DOHH2 (cell line): ENCODE measurements at regions not wholly inside any gene's neighbourhood (a gene's known extent, or its start where the extent isn't known, plus 50 kb on each side); places are given as distances from the start of the nearest gene placed in this dataset.

Experiments
- CTCF ChIP-seq: fragments of 200-600 bp; sonication (generic); IDR thresholded peaks from one replicate; pipeline ENCODE4 v1.5.1; 2014; ENCODE audit warnings: antibody characterized with exemption, mild to moderate bottlenecking, low read depth, low read length; ENCODE audit not compliant: poor library complexity, severe bottlenecking
- EZH2phosphoT487 ChIP-seq: fragments of 200-600 bp; sonication (generic); IDR thresholded peaks from 2 replicates; pipeline ENCODE4 v1.6.1; 2017; ENCODE audit warnings: borderline replicate concordance, mild to moderate bottlenecking, antibody characterized with exemption, low read length, moderate library complexity, mixed read lengths

- TF ChIP-seq CTCF (no peak), EZH2phosphoT487 (no peak)
These were observed 583.5 kb upstream of the ZP4 start for GRCh38 chr1:238474263-238474662.
